ENCODE measurements at regions not wholly inside any gene's neighbourhood (a gene's known extent, or its start where the extent isn't known, plus 50 kb on each side); places are given as distances from the start of the nearest gene placed in this dataset.

DNA sequence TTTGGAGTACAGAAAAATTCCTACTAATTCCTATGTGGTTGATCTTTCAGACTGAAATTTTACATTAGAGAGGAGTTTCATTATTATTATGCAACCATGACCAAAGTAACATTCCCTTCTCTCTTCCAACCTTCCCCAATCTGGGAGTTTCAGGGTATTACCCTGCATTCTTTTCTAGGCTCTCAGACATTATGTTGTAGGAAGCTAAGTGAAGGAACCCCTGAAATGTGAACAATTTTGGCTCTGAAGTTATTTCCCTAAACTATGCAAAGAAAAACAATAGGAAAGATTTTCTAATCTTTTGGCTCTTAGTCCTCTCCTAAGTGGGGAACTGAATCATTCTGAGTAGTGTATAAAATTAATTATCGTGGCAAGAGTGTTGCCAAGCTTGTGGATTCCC, 63.3 kb upstream of the ZFAND5 start:
- DNase-seq = no peak

DNA sequence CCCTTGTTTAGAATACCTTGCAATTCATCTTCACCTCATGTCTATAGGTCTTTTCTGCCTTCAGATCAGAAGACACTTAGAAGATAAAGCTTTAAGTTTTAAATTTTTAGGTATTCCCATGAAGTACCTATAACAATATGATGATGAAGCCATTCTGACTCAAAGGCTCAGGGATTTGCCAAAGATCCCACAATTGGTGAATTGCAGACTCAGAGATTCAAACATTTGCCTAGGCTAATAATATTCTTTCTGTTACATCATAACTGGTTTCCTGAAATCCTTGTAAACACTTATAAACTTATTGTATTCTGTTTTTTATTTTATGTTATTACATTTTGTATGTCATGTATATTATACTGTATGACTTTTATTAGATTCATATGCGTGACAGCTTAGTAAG, 62.8 kb upstream of the ZFAND5 start:
- DNase-seq = no peak

DNA sequence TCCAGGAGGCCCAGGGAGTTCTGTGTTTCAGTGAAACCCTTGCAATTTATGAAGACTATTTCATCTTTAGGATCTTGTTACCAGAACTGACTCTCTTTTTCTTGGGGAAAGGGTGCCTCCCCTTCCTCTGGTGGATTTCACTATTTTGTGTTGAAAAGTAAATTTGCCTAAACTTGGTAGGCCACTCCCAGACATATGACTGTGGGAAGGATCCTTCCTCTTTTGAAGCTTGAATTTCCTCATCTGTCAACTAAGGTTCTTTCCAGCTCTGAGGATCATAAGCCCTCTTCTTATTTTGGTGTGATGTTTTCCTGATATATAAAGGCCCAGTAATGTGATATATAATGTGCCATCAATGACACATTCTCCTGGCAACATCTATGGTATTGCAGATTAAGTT, 59.1 kb upstream of the ZFAND5 start:
- DNase-seq = peak; percentile 69

DNA sequence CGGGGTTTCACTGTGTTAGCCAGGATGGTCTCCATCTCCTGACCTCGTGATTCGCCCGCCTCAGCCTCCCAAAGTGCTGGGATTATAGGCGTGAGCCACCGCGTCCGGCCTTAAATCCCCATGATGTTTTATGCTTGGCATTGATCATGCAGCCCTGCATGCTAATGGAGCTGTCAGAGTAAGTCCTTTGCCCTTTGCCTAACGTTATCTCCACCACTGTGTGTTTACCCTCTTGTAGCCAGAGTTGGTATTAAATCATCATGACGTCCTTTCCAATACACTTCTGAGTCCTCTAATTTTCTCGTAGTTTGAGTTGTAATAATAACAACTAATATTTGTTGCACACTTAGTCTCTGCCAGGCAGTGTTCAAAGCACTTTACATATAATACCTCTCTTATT, 57.2 kb upstream of the ZFAND5 start:
- no peak for DNase-seq

DNA sequence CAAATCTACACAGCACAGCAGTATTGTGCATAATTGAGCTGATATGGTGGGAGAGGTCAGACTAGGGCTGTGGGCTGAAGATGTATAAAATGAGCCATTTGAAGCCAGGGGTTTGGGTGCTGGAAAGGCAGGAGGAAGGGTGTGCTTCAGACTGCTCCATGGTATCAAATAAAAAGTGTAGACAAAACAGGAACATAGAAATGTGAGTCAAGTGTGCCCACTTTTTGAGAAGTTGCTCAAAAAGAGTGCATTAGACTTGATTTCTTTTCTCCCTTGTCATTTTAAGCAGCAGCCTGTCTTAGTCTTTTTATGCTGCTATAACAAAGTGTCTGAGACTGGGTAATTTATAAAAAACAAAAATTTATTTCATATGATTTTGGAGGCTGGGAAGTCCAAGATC, 55.8 kb upstream of the ZFAND5 start:
- DNase-seq = no peak

DNA sequence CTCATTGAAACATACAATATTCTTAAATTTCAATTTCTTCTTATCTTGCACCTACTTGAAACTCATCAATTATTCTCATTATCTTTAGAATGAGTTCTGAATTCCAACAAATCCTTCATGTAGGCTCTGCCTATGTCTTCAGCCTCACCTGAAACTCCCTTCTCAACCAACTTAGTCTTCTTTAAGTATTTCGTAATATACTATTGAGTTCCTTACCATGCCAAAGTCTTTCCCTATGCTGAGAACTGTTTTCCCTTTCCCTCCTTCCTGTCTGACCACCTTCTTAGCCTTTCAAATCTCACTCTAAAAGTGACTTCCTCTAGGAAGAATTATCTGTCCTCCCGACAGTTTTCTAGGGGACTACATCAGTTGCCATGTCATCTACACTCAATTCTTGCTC, 50.9 kb upstream of the ZFAND5 start:
- no peak for DNase-seq

DNA sequence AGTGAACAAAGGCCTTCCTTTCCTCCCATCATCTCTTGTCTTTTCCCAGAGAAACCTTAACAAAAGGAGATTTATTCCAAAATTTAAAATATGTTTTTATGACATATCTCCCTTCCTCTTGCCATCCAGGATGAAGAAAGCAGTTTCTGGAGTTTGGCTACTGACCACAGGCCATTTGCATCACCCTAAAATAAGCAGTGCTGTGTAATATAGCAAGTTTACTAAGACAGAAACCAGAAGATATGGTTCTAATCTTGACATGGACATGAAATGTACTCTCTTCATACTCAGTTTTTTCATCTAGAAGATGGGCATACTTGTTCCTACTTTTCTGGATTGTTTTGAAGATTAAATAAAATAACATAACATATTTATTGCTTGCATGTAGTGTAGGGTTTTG, 50.2 kb upstream of the ZFAND5 start:
- DNase-seq = no peak
